GM23248 (cell line): ENCODE measurements at regions not wholly inside any gene's neighbourhood (a gene's known extent, or its start where the extent isn't known, plus 50 kb on each side); places are given as distances from the start of the nearest gene placed in this dataset.

Source experiments
- DNase-seq: peaks from one replicate; pipeline ENCODE4 v3.0.0-alpha.2; 2015
- H2AFZ ChIP-seq: fragments of 200-600 bp; sonication (generic); 2 replicates; pipeline ENCODE4 v1.6.1; 2016; ENCODE audit warnings: antibody characterized with exemption
- H3F3A ChIP-seq: fragments of 200-600 bp; sonication (generic); 2 replicates; pipeline ENCODE4 v1.6.1; 2016; ENCODE audit warnings: mild to moderate bottlenecking, antibody characterized with exemption, mixed run types; ENCODE audit not compliant: insufficient read depth
- H3K27ac ChIP-seq: fragments of 200-600 bp; sonication (generic); 2 replicates; pipeline ENCODE4 v1.5.1; 2016; ENCODE audit warnings: mild to moderate bottlenecking
- H3K27me3 ChIP-seq: fragments of 200-600 bp; sonication (generic); replicated peaks from 2 replicates; pipeline ENCODE4 v1.6.1; 2016; ENCODE audit warnings: mild to moderate bottlenecking; ENCODE audit not compliant: insufficient read depth
- H3K36me3 ChIP-seq: fragments of 200-600 bp; sonication (generic); 2 replicates; pipeline ENCODE4 v1.6.1; 2016; ENCODE audit warnings: low read depth, mild to moderate bottlenecking
- H3K4me1 ChIP-seq: fragments of 200-600 bp; sonication (generic); 2 replicates; pipeline ENCODE4 v1.6.1; 2016; ENCODE audit warnings: mild to moderate bottlenecking; ENCODE audit not compliant: insufficient read depth
- H3K4me2 ChIP-seq: fragments of 200-600 bp; sonication (generic); one replicate; pipeline ENCODE4 v1.6.1; 2016; ENCODE audit warnings: mild to moderate bottlenecking; ENCODE audit not compliant: unreplicated experiment
- H3K4me3 ChIP-seq: fragments of 200-600 bp; sonication (generic); 2 replicates; pipeline ENCODE4 v1.5.1; 2016; ENCODE audit warnings: mild to moderate bottlenecking
- H3K79me2 ChIP-seq: fragments of 200-600 bp; sonication (generic); 2 replicates; pipeline ENCODE4 v1.6.1; 2016; ENCODE audit warnings: mild to moderate bottlenecking; ENCODE audit not compliant: insufficient read depth
- H3K9ac ChIP-seq: fragments of 200-600 bp; sonication (generic); 2 replicates; pipeline ENCODE4 v1.6.1; 2016; ENCODE audit warnings: mild to moderate bottlenecking
- H3K9me2 ChIP-seq: fragments of 200-600 bp; sonication (generic); 2 replicates; pipeline ENCODE4 v1.6.1; 2016; ENCODE audit warnings: mixed run types, mild to moderate bottlenecking, moderate library complexity; ENCODE audit not compliant: insufficient read depth
- H3K9me3 ChIP-seq: fragments of 200-600 bp; sonication (generic); one replicate; pipeline ENCODE4 v1.6.1; 2017; ENCODE audit warnings: low read depth
- H4K20me1 ChIP-seq: fragments of 200-600 bp; sonication (generic); 2 replicates; pipeline ENCODE4 v1.6.0; 2016; ENCODE audit not compliant: insufficient read depth
- EZH2 ChIP-seq: fragments of 200-600 bp; sonication (generic); IDR thresholded peaks from 2 replicates; pipeline ENCODE4 v1.6.1; 2018; ENCODE audit warnings: antibody characterized with exemption, mild to moderate bottlenecking; ENCODE audit not compliant: insufficient read depth, poor library complexity, severe bottlenecking
- EZH2phosphoT487 ChIP-seq: fragments of 200-600 bp; sonication (generic); IDR thresholded peaks from 2 replicates; pipeline ENCODE4 v1.6.1; 2018; ENCODE audit warnings: antibody characterized with exemption, moderate library complexity, mild to moderate bottlenecking, low read depth; ENCODE audit not compliant: insufficient read depth
- WGBS, 2 experiments: methylation state at CpG; one replicate each; pipeline ENCODE4 v1.1.6; 2015 to 2017; ENCODE audit warnings: low lambda C conversion rate in 2 of 2, low coverage in 1 of 2; ENCODE audit errors: missing lambda C conversion rate in 2 of 2; 5-methylcytosine and 5-hydroxymethylcytosine counted together
- in situ Hi-C: fragments of 300-500 bp; cut with MboI; formaldehyde crosslinking; loops from 2 replicates; pipeline ENCODE4 v1.15.0; 2020

DNA sequence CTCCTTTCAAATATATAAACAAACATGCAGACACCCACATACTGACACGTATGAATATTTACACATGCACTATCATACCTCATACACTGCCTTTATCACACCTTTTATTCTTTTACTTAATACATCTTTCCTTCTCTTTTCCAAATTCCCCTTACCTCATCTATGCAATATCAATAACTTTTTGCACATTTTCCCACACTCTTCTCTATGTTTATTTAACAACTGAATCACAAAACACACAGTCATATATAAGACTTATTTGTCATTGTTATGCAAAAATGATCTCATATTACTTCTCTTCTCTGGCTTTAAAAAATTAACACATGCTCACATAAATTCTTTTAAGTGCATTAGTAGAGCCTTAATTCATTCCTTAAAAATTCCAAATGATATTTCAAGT lies 461.4 kb downstream of the DIPK2A start:
- TF ChIP-seq EZH2 (no peak), EZH2phosphoT487 (no peak)
- no peak overlapping the region for H3K9ac ChIP-seq
- H3K27me3 ChIP-seq: no peaks in the 10 kb centered on the region
- H3K4me2 ChIP-seq: no peak overlapping the region
- H2AFZ ChIP-seq: no peak overlapping the region
- H3K4me3 ChIP-seq: no peak overlapping the region
- no peak for DNase-seq
- in situ Hi-C loops: no loop called here
- H3K36me3 ChIP-seq: no peaks in the 10 kb centered on the region
- no peaks in the 10 kb centered on the region for H3K9me3 ChIP-seq
- H4K20me1 ChIP-seq: no peaks in the 10 kb centered on the region
- no peak overlapping the region for H3K27ac ChIP-seq
- WGBS, 2 experiments: 52 to 54% methylated on average over 1 of the region's 1 CpG
- H3F3A ChIP-seq: no peaks in the 10 kb centered on the region
- H3K4me1 ChIP-seq: no peaks in the 10 kb centered on the region
- H3K79me2 ChIP-seq: no peaks in the 10 kb centered on the region
- H3K9me2 ChIP-seq: no peaks in the 10 kb centered on the region

DNA sequence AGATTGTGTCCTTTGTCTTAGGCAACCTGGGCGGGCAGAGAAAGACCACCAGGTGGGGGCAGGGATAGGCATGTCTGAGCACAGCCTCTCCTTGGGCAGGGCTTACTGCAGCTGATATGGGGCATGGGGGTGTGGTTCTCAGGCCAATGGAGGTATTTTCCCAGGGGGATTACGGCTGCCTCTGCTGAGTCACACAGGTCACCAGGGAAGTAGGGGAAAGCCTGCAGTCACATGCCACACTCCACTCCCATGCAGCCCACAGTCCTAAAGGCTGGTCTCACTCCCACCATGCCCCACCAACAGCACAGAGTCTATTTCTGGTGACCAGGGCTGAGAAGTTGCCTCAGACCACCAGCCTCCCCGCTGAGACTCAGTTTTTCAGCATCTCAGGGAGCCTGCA lies 466.4 kb downstream of the DIPK2A start:
- no peak overlapping the region for H3K9ac ChIP-seq
- no peaks in the 10 kb centered on the region for H4K20me1 ChIP-seq
- H3K4me1 ChIP-seq: no peaks in the 10 kb centered on the region
- no peaks in the 10 kb centered on the region for H3K27me3 ChIP-seq
- no peak overlapping the region for H3K4me2 ChIP-seq
- H3K9me2 ChIP-seq: no peaks in the 10 kb centered on the region
- no peak overlapping the region for H2AFZ ChIP-seq
- in situ Hi-C loops: no loop called here
- 47 to 59% methylated on average over 3 of the region's 3 CpGs for whole genome bisulfite sequencing, 2 experiments
- no peak overlapping the region for H3K27ac ChIP-seq
- no peaks in the 10 kb centered on the region for H3K79me2 ChIP-seq
- DNase-seq: no peak
- H3K36me3 ChIP-seq: no peaks in the 10 kb centered on the region
- H3K4me3 ChIP-seq: no peak overlapping the region
- no peaks in the 10 kb centered on the region for H3F3A ChIP-seq
- H3K9me3 ChIP-seq: no peaks in the 10 kb centered on the region
- TF ChIP-seq EZH2phosphoT487 (no peak), EZH2 (no peak)

DNA sequence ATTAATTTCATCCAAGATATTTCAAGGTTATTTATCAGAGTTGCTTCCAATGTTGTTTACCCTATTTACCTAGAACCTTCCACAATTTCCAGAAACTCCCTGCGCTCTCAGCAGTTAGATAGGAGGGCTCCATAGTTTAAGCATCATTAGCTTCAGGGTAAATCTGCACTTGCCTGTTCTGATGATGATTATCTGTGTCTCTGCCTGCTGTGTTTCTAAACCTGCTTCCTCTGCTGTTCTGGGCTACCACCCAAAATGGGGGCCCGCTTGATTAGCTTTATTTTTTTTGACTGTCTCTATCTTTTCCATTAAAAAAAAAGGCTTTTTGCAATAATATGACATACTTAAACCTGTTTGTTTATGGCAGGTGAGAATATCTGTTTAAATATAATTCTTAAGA lies 472.4 kb downstream of the DIPK2A start:
- Histone ChIP-seq H3F3A (no peaks in the 10 kb centered on the region), H3K9me3 (no peaks in the 10 kb centered on the region), H3K4me2 (no peak overlapping the region), H3K27me3 (no peaks in the 10 kb centered on the region), H3K79me2 (no peaks in the 10 kb centered on the region), H3K27ac (no peak overlapping the region), H3K4me1 (no peaks in the 10 kb centered on the region), H3K36me3 (no peaks in the 10 kb centered on the region), H2AFZ (no peak overlapping the region), H4K20me1 (no peaks in the 10 kb centered on the region), H3K9me2 (no peaks in the 10 kb centered on the region), H3K9ac (no peak overlapping the region), H3K4me3 (no peak overlapping the region)
- WGBS, 2 experiments: 67 to 77% methylated on average over 2 of the region's 2 CpGs
- TF ChIP-seq EZH2 (no peak), EZH2phosphoT487 (no peak)
- in situ Hi-C loops: no loop called here
- no peak for DNase-seq

DNA sequence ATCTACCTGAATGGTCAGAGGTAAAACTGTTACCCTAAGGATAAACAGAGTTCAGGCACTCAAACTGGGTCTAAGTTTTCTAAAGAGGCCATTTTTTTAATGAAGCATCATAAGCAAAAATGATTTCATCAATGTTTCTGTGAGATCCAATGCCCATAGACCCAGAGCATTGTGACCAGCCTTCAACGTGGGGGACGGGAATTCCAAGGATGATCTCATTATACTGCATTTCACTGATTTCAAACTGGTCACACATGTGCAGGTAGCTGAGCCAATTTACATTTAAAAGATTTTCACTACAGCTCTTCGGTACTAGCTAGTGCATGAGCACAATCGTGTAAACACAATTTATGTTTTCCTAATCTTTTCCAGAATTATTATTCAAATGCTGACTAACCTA lies 472.9 kb downstream of the DIPK2A start:
- no peak overlapping the region for H3K9ac ChIP-seq
- WGBS, 2 experiments: 35% methylated on average over 4 of the region's 4 CpGs
- no peaks in the 10 kb centered on the region for H3K9me3 ChIP-seq
- H3F3A ChIP-seq: no peaks in the 10 kb centered on the region
- no peaks in the 10 kb centered on the region for H3K9me2 ChIP-seq
- no peaks in the 10 kb centered on the region for H3K27me3 ChIP-seq
- no peak overlapping the region for H3K4me3 ChIP-seq
- no peaks in the 10 kb centered on the region for H3K79me2 ChIP-seq
- H2AFZ ChIP-seq: no peak overlapping the region
- no peaks in the 10 kb centered on the region for H3K4me1 ChIP-seq
- no peaks in the 10 kb centered on the region for H4K20me1 ChIP-seq
- H3K4me2 ChIP-seq: no peak overlapping the region
- TF ChIP-seq EZH2 (no peak), EZH2phosphoT487 (no peak)
- in situ Hi-C loops: no loop called here
- H3K27ac ChIP-seq: no peak overlapping the region
- H3K36me3 ChIP-seq: no peaks in the 10 kb centered on the region
- DNase-seq: no peak

DNA sequence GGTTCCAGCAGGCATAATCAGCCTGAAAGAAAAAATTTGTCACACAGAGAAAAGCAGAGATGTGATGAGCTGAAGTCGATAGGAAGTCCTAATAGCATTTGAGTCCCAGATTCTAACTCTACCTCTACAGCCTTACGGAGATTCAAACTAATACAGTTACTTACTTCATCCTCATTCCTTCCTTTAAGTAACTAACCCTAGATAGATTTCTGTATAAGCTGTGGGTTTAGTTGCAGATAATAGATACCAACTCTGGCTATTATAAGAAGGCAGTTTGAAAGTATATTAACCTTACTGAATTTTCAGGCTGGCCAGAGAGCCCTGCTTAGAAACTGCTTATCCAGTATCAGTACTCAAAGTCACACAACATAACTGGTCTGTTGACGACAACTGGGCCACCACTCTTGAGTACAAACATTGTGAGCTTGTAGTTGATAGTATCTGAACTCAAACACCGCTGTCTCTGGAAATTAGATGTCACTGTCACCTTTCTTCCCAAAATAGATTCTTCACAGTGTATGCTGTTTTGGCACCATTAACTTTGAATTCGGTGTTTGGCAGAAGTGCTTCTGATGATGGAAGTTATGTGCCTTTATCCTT lies 484.3 kb downstream of the DIPK2A start:
- H3K79me2 ChIP-seq: no peaks in the 10 kb centered on the region
- H3K27me3 ChIP-seq: no peaks in the 10 kb centered on the region
- no peak overlapping the region for H3K9ac ChIP-seq
- H3F3A ChIP-seq: no peaks in the 10 kb centered on the region
- in situ Hi-C loops: no loop called here
- H3K27ac ChIP-seq: no peak overlapping the region
- 59 to 75% methylated on average over 5 of the region's 5 CpGs for WGBS, 2 experiments
- no peaks in the 10 kb centered on the region for H3K9me2 ChIP-seq
- no peak overlapping the region for H2AFZ ChIP-seq
- no peaks in the 10 kb centered on the region for H3K36me3 ChIP-seq
- no peak overlapping the region for H3K4me2 ChIP-seq
- H3K9me3 ChIP-seq: no peaks in the 10 kb centered on the region
- H3K4me3 ChIP-seq: no peak overlapping the region
- DNase-seq: no peak
- TF ChIP-seq EZH2phosphoT487 (no peak), EZH2 (no peak)
- no peaks in the 10 kb centered on the region for H3K4me1 ChIP-seq
- no peaks in the 10 kb centered on the region for H4K20me1 ChIP-seq
